NCI-H2107 (cell line): ENCODE measurements at regions not wholly inside any gene's neighbourhood (a gene's known extent, or its start where the extent isn't known, plus 50 kb on each side); places are given as distances from the start of the nearest gene placed in this dataset.

Experiments used
- DNase-seq: peaks from one replicate; lab custom pipeline; 2025; lab: John Stamatoyannopoulos, UW

DNA sequence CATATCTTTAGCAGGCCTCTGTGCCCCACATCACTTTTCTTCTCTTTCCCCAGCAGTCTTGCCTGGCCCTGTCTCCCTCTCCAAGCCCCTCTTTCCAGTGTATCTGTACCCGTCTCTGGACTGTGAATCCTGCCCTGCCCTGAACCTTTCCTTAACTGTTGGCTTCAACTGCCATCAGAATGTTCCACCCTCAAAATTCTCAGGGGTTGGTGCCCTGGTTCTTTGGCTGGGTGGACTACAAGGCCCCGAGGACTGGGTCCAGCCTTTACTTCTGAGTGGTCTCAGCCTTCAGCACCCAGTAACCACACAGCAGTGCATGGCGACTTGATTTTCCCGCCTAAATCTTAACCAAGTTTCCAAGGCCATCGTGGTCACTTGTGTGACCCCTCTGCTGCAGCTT, 333.5 kb upstream of the RGMA start:
- DNase-seq, result no peak

DNA sequence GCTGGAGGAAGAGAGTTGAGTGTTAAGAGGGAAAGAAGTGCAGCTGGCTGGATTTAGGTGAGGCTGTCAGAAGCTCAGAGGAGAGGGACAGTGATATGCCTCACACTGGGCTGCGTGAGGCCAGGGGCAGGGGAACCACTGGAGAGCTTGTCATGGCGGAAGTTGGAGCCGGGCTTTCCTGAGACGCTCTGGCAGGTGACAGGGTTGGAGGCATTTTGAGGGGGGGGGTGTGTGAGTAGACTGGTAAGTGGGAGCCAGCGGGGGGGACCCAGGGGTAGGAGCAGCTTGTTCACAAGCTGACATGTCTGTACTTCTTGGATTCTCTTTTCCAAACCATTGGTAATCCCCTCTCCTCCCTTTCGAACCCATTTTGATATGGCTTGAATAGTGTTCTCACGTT, 331.5 kb upstream of the RGMA start:
- no peak for DNase-seq

DNA sequence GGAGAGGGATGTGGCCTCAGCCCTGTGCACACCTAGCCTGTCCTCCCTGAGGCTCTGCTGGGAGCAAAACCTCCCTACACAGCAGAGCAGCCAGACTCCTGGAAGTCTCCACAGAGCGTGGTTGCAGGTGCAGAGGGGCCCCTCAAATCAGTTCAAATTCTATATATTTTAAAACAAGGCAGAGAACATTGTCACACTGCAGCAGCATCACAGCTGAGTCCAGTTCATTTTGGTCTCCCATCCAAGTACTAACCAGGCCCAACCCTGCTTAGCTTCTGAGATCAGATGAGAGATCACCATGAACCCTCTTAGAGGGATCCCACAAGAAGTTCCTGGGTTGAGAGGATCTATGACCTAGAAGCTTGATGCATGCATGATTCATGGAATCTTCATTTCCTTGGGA, 331.0 kb upstream of the RGMA start:
- no peak for DNase-seq

GRCh38 chr15:93418566-93418965, 329.6 kb upstream of the RGMA start:
- no peak for DNase-seq

GRCh38 chr15:93417631-93418030, 328.6 kb upstream of the RGMA start:
- DNase-seq, result no peak

DNA sequence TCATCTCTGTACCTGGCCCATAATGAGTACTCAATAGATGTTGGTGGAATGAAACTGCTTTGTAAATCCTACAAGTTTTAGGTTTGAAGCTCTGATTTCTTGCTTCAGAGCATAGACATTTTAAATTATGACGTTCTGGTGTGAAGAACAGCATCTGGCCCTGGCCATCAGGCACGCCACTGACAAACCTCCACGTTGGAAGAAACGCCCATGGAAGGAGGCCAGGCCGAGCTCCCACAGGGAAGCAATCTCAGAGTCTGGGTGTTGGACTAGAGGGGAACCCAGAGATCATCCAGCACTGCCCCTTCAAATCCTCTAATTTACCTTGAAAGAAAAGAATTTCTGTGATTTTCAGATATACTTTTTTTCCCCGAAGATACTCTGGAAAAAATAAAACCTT, 328.1 kb upstream of the RGMA start:
- no peak for DNase-seq

DNA sequence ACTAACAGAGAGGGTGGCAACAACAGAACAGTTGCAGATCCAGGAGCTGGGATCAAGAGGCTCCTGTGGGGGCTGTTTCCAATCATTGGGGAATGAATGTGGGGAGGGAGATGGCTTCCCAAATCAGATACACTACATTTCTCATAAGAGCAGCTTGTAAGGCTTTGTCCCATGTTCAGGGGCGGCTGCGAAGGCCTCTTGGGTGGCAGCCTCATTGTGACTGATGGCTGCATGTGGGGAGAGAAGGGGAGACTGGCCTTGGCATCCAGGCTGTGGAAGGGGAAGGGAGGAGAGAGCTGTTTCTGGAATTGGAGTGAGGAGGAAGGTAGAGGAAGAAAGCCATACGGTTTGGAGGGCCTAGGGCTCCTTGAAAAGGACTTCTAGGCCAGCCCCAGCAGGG, 326.6 kb upstream of the RGMA start:
- DNase-seq, result no peak

GRCh38 chr15:93414576-93415231, 325.7 kb upstream of the RGMA start:
- DNase-seq, result no peak

- DNase-seq, result no peak
These were observed 324.7 kb upstream of the RGMA start for GRCh38 chr15:93413745-93414144.

- no peak for DNase-seq
These were observed 310.1 kb upstream of the RGMA start for GRCh38 chr15:93399121-93399520.

DNA sequence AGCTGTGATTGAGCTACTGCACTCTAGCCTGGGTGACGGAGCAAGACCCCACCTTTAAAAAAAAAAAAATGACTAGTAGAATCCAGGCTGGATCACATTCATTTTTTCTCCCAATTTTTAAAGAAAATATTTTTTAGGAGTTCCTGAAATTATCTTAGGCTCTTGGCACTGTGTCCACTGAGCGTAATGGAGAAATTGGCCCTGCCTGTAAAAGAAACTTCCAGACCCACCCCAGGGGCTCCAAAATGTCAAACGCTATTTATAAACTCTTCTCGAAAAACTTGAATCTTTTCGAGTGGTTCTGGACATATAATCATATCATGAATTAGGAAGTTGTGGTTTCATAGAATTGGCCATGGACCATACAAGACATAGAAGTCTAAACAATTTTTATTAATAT, 300.2 kb upstream of the RGMA start:
- no peak for DNase-seq

DNA sequence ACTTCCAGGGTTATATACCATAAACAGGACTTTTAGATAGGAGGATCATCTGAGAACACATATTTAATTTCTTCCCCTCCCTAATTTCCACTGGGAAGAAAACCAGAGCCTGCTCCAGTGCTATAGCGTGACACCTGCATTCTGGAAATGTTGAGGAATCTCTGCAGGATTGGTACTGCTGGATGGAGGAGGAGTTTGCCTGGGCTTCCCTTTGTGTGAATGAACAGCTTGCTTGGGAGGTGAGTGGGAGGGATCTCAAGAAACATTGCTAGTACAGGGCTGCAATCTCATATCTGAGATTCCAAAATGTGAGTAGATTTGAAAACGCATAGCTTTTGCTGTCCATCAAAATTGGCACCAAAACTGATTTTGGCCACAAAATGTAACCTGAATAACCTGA, 295.9 kb upstream of the RGMA start:
- DNase-seq, result no peak

- no peak for DNase-seq
These were observed 293.3 kb upstream of the RGMA start for GRCh38 chr15:93382200-93382820.

- no peak for DNase-seq
These were observed 289.5 kb upstream of the RGMA start for GRCh38 chr15:93378558-93378957.

GRCh38 chr15:93372865-93373223, 283.8 kb upstream of the RGMA start:
- no peak for DNase-seq

DNA sequence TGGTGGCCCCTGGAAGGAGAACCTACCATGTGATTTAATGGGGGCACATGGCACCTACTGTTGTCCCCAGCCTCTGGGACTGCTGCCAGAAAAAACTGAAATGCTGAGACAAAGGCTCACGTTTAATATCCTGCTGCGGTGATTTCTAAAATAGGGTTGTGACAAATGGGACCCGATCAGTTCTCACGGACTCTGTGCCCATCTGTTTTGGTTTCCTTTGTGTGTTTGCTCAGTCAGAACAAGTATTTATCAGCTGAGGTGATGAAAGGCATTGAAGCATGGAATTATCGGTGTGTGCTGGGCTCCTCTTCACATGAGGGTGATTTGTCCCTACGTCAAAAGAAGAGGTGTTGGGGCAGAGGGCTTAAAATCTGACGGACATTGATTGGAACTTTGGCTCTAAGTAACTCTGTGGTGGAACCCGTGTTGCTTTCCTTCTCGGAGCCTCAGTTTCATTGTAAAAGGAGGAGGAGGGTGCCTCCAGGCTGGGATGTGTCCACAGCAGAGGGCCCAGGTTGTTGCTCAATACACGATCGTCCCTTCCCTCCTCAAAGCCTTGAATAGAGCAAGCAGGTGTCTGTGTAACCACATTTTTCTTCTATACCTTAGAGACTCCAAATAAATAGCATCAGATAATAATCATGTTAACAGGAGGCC, 283.3 kb upstream of the RGMA start:
- no peak for DNase-seq

DNA sequence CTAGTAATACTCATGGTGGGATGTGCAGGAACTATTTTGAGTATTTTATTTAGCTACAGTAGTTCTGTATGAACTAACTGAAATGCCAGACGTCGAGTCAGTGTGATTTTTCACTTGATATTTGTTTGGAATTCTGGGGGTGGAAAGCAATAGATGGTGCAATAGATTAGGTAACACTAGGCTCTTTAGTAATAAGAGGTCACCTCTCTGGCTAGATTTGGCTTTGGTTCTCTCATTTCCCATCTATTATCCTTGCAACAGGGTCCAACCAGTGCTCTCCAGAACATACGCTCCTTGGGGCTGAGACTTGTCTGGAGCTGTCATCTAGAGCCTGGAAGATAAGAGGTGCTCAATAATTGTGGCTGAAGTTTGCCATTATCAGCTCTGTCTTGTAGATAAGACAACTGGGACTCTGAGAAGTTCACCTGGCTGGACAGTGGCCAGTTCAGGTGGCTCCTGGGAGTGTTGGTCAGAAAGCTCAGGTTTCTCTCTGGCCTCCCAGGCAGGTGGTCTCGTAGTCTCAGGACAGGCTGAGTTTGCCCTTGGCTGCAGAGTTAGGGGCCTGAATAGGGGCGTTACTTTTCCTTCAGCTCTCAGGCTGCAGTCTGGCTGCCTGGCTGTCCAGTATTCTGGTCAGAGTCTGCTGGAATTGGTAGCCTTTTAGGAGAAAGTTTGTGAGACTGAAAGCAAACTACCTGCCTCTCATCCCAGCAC, 277.5 kb upstream of the RGMA start:
- no peak for DNase-seq

DNA sequence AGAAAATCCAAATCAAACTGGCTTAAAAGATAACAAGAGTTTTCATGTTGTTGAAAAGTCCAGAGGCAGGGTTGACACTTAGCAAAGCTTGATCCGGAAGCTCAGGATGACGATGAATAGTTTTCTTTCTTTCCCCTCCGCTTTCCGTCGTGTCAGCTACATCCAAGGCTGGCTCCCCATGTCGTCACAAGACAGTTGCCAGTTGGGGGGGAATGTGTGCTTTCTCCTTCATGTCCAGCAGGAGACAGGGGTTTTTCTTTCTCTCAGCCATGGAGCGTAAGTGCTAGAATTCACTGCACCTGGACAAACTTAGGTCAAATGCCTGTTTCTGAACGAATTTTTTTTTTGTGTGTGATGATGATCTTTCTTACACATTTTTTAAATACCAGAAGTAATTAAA, 273.8 kb upstream of the RGMA start:
- no peak for DNase-seq

- no peak for DNase-seq
These were observed 273.2 kb upstream of the RGMA start for GRCh38 chr15:93362203-93362602.

DNA sequence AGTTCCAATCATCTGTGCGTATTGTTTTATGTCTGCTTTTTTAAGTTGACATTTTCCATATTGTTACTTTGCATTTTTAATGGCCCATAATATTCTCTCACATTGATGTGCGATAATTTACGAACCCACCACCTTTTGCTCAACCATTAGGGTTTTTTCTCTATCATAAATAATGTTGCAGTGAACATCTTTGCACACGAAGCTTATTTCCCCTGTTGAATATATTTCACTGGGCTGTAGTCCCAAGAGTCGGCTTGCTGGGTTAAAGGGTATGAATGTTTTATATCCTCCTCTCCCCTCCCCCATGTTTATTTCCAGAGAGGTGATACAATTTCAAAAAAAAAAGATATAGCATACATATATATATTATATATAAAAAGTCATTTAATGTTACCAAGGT, 272.7 kb upstream of the RGMA start:
- DNase-seq, result no peak

DNA sequence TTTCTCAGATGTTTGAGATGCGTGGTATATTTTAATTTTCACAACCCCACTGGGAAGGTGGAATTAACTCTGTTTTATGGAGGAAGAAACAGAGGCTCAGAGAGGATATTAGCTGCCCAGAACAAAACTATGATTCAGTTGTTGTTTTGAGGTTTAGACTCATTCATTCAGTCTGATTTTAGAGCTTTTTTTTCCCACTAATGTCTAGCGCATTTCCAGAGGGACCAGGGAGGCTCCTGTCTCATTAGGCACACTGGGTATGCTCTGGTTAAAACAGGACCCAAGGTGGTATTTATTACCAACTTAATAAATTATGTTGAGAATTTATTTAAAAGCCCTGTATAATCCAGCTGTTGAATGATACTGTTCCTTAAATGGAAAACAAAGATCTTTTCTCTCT, 272.0 kb upstream of the RGMA start:
- DNase-seq, result no peak

- no peak for DNase-seq
These were observed 271.3 kb upstream of the RGMA start for GRCh38 chr15:93360318-93360717.

- DNase-seq, result no peak
These were observed 270.6 kb upstream of the RGMA start for GRCh38 chr15:93359425-93360131.
